H1 (cell line): ENCODE measurements at regions not wholly inside any gene's neighbourhood (a gene's known extent, or its start where the extent isn't known, plus 50 kb on each side); places are given as distances from the start of the nearest gene placed in this dataset.

ENCODE experiments used
- CTCF ChIA-PET: fragments of 300-600 bp; sonication (Branson Sonifier 250); formaldehyde crosslinking; loops from one replicate; lab custom pipeline; 2021; ENCODE audit not compliant: partially characterized antibody; lab: Charles Lee
- POLR2A ChIA-PET: fragments of 300-600 bp; sonication (Branson Sonifier 250); formaldehyde crosslinking; loops from one replicate; lab custom pipeline; 2021; ENCODE audit warnings: inconsistent platforms; ENCODE audit not compliant: partially characterized antibody; lab: Charles Lee
- DNase-seq, 2 experiments: peaks; one replicate each; pipeline versions ENCODE4 v3.0.0 to v3.0.0-alpha.2; 2010 to 2022; ENCODE audit warnings: low spot score in 2 of 2, low read depth in 1 of 2, mixed read lengths in 1 of 2
- FAIRE-seq: peaks from 2 replicates; lab custom pipeline; 2011; peaks lifted over from hg19 to GRCh38; lab: Jason Lieb, UNC
- H2AFZ ChIP-seq: 2 replicates; pipeline ENCODE4 v1.8.1; 2012; ENCODE audit warnings: low read length, inconsistent platforms
- H2AK5ac ChIP-seq: 2 replicates; pipeline ENCODE4 v1.6.1; 2013; ENCODE audit warnings: low read depth, low read length
- H2BK120ac ChIP-seq: replicated peaks from 2 replicates; pipeline ENCODE3; 2013; ENCODE audit warnings: low read depth, low read length, inconsistent platforms
- H2BK12ac ChIP-seq: 2 replicates; pipeline ENCODE4 v1.6.1; 2013; ENCODE audit warnings: low read depth, low read length
- H2BK15ac ChIP-seq: 2 replicates; pipeline ENCODE4 v1.6.1; 2013; ENCODE audit warnings: low read length
- H2BK20ac ChIP-seq: 2 replicates; pipeline ENCODE4 v1.6.1; 2013; ENCODE audit warnings: low read length
- H2BK5ac ChIP-seq: 2 replicates; pipeline ENCODE4 v1.6.1; 2013; ENCODE audit warnings: low read depth, low read length
- H3K14ac ChIP-seq: 2 replicates; pipeline ENCODE4 v1.6.1; 2013; ENCODE audit warnings: inconsistent platforms; ENCODE audit not compliant: insufficient read length
- H3K18ac ChIP-seq: 2 replicates; pipeline ENCODE4 v1.6.1; 2013; ENCODE audit warnings: low read length; ENCODE audit errors: extremely low read depth
- H3K23ac ChIP-seq: 2 replicates; pipeline ENCODE4 v1.6.1; 2013; ENCODE audit warnings: inconsistent platforms; ENCODE audit not compliant: insufficient read length
- H3K23me2 ChIP-seq: 2 replicates; pipeline ENCODE4 v1.6.1; 2013; ENCODE audit warnings: low read depth, low read length
- H3K27ac ChIP-seq: 2 replicates; pipeline ENCODE4 v1.6.1; 2011; ENCODE audit warnings: low read depth, low read length, inconsistent platforms
- H3K27me3 ChIP-seq, 4 experiments: replicated peaks in 1 of 4; 1 replicate in 1 of 4; 2 replicates in 3 of 4; pipeline versions ENCODE4 v1.6.1 to v1.8.1; 2011 to 2013; ENCODE audit warnings: low read length in 3 of 4, mild to moderate bottlenecking in 3 of 4, inconsistent platforms in 2 of 4, mixed read lengths in 2 of 4, moderate library complexity in 1 of 4; ENCODE audit not compliant: control insufficient read depth in 3 of 4, insufficient read depth in 3 of 4; ENCODE audit errors: extremely low read depth in 1 of 4
- H3K36me3 ChIP-seq, 4 experiments: 2 replicates each; pipeline versions ENCODE4 v1.6.1 to v1.8.1; 2011 to 2013; ENCODE audit warnings: mild to moderate bottlenecking in 4 of 4, low read length in 3 of 4, moderate library complexity in 2 of 4, control low read depth in 1 of 4, inconsistent platforms in 1 of 4; ENCODE audit not compliant: insufficient read depth in 4 of 4, control insufficient read depth in 2 of 4
- H3K4ac ChIP-seq: replicated peaks from 2 replicates; pipeline ENCODE3; 2013; ENCODE audit warnings: low read length, low read depth, mixed read lengths, inconsistent platforms; ENCODE audit not compliant: insufficient read length
- H3K4me1 ChIP-seq, 4 experiments: replicated peaks in 1 of 4; 1 replicate in 1 of 4; 2 replicates in 3 of 4; pipeline versions ENCODE4 v1.6.1 to v1.8.1; 2011 to 2013; ENCODE audit warnings: low read length in 3 of 4, inconsistent platforms in 2 of 4, mixed read lengths in 1 of 4; ENCODE audit not compliant: insufficient read depth in 4 of 4, control insufficient read depth in 3 of 4
- H3K4me2 ChIP-seq, 2 experiments: 2 replicates each; pipeline versions ENCODE4 v1.6.1 to v1.8.1; 2011 to 2013; ENCODE audit warnings: low read depth in 2 of 2, low read length in 2 of 2, control low read depth in 1 of 2, inconsistent platforms in 1 of 2, mild to moderate bottlenecking in 1 of 2; ENCODE audit not compliant: insufficient read depth in 1 of 2
- H3K4me3 ChIP-seq, 4 experiments: fragments of 200-600, 300-600 bp in 1 of 4; sonication (generic), shearing (Covaris generic), sonication (Bioruptor Twin) in 1 of 4; 2 replicates each; pipeline versions ENCODE4 v1.5.1 to v1.8.1; 2011 to 2016; ENCODE audit warnings: low read length in 4 of 4, low read depth in 3 of 4, control low read depth in 2 of 4, inconsistent platforms in 2 of 4, mild to moderate bottlenecking in 2 of 4, mixed read lengths in 1 of 4, moderate library complexity in 1 of 4; ENCODE audit not compliant: insufficient read depth in 2 of 4; ENCODE audit errors: extremely low read depth in 1 of 4
- H3K56ac ChIP-seq: replicated peaks from 2 replicates; pipeline ENCODE3; 2013; ENCODE audit warnings: low read depth, mild to moderate bottlenecking, mixed read lengths, low read length, inconsistent platforms; ENCODE audit not compliant: insufficient read length
- H3K79me1 ChIP-seq: 2 replicates; pipeline ENCODE4 v1.6.1; 2013; ENCODE audit warnings: low read depth, low read length, control low read depth
- H3K79me2 ChIP-seq, 2 experiments: 2 replicates each; pipeline versions ENCODE4 v1.6.1 to v1.8.1; 2012 to 2013; ENCODE audit warnings: low read length in 2 of 2, mild to moderate bottlenecking in 2 of 2, inconsistent platforms in 1 of 2; ENCODE audit not compliant: insufficient read depth in 2 of 2, control insufficient read depth in 1 of 2
- H3K9ac ChIP-seq, 4 experiments: replicated peaks in 1 of 4; 1 replicate in 1 of 4; 2 replicates in 3 of 4; pipeline versions ENCODE4 v1.6.1 to v1.8.1; 2011 to 2013; ENCODE audit warnings: low read depth in 3 of 4, low read length in 3 of 4, control low read depth in 2 of 4, mild to moderate bottlenecking in 2 of 4, moderate library complexity in 2 of 4, inconsistent platforms in 1 of 4; ENCODE audit errors: extremely low read depth in 1 of 4
- H3K9me3 ChIP-seq, 2 experiments: 2 replicates each; pipeline versions ENCODE4 v1.6.1 to v1.8.1; 2012 to 2013; ENCODE audit warnings: mild to moderate bottlenecking in 2 of 2, moderate library complexity in 2 of 2, control low read depth in 1 of 2, inconsistent platforms in 1 of 2, low read depth in 1 of 2, low read length in 1 of 2, mixed read lengths in 1 of 2; ENCODE audit not compliant: insufficient read depth in 2 of 2
- H4K20me1 ChIP-seq, 2 experiments: replicated peaks in 1 of 2; 2 replicates each; pipeline versions ENCODE3 to v1.8.1; 2011 to 2013; ENCODE audit warnings: inconsistent platforms in 2 of 2, low read length in 2 of 2, mild to moderate bottlenecking in 1 of 2; ENCODE audit not compliant: insufficient read depth in 2 of 2, control insufficient read depth in 1 of 2
- H4K5ac ChIP-seq: 2 replicates; pipeline ENCODE4 v1.6.1; 2013; ENCODE audit warnings: low read length, low read depth, mixed read lengths, inconsistent platforms; ENCODE audit not compliant: insufficient read length
- H4K8ac ChIP-seq: 2 replicates; pipeline ENCODE4 v1.8.0; 2013; ENCODE audit warnings: mild to moderate bottlenecking, moderate library complexity, low read length, inconsistent platforms; ENCODE audit not compliant: insufficient read depth; ENCODE audit errors: extremely low read depth
- H4K91ac ChIP-seq: replicated peaks from 2 replicates; pipeline ENCODE3; 2013; ENCODE audit warnings: low read length, mixed read lengths, inconsistent platforms; ENCODE audit not compliant: insufficient read length
- BCL11A ChIP-seq, 2 experiments: IDR thresholded peaks; one replicate each; pipeline ENCODE4 v1.6.1; 2011; ENCODE audit warnings: low read depth in 2 of 2, low read length in 2 of 2, mild to moderate bottlenecking in 2 of 2
- JUND ChIP-seq: IDR thresholded peaks from 2 replicates; pipeline ENCODE4 v1.6.1; 2011; ENCODE audit warnings: mild to moderate bottlenecking, improper control_type of control experiment, low read length
- SP2 ChIP-seq: IDR thresholded peaks from 2 replicates; pipeline ENCODE4 v1.6.1; 2012; ENCODE audit warnings: mild to moderate bottlenecking, low read length, inconsistent platforms
- TBP ChIP-seq: IDR thresholded peaks from 2 replicates; pipeline ENCODE4 v1.6.1; 2011; ENCODE audit warnings: low read depth, low read length, improper control_type of control experiment
- TCF12 ChIP-seq: IDR thresholded peaks from 2 replicates; pipeline ENCODE4 v1.6.1; 2011; ENCODE audit warnings: low read depth, mild to moderate bottlenecking, low read length
- ZNF274 ChIP-seq: IDR thresholded peaks from 2 replicates; pipeline ENCODE4 v1.7.0; 2012; ENCODE audit warnings: low read length, borderline replicate concordance; ENCODE audit errors: extremely low read depth
- WGBS, 2 experiments: shearing (Covaris generic) in 1 of 2; methylation state at CpG; one replicate each; pipeline versions ENCODE4 v1.1.6 to v1.1.7; 2013 to 2015; ENCODE audit warnings: low lambda C conversion rate in 2 of 2, mixed read lengths in 2 of 2, inconsistent platforms in 1 of 2, low coverage in 1 of 2, missing lambda C conversion rate in 1 of 2; ENCODE audit not compliant: insufficient replicate concordance in 2 of 2, insufficient coverage in 1 of 2, insufficient read length in 1 of 2; ENCODE audit errors: extremely low coverage in 1 of 2, missing lambda C conversion rate in 1 of 2; 5-methylcytosine and 5-hydroxymethylcytosine counted together

- H2AK5ac ChIP-seq: no peak overlapping the region
- H3K18ac ChIP-seq: no peak overlapping the region
- H3K79me1 ChIP-seq: no peaks in the 10 kb centered on the region
- ChIA-PET CTCF (interaction anchor here (0.7 to 1.7 kb wide), 2 partner anchors 9 to 129 kb away, joined by 3 to 4 read pairs; no protein-coding TSS in a partner anchor), POLR2A (no interaction called here)
- H3K36me3 ChIP-seq: no peaks in the 10 kb centered on the region
- H4K20me1 ChIP-seq: no peaks in the 10 kb centered on the region
- no peak overlapping the region for H3K9ac ChIP-seq
- no peaks in the 10 kb centered on the region for H3K4me1 ChIP-seq
- H3K14ac ChIP-seq: no peak overlapping the region
- H2BK15ac ChIP-seq: no peak overlapping the region
- no peak overlapping the region for H4K8ac ChIP-seq
- H3K27me3 ChIP-seq: no peaks in the 10 kb centered on the region
- H4K5ac ChIP-seq: no peak overlapping the region
- DNase-seq: no peak
- no peak for FAIRE-seq
- WGBS, 2 experiments: 80% methylated on average over 1 of the region's 1 CpG; no CpG with 5 or more reads in 1 of the 2 experiments
- no peak overlapping the region for H3K23ac ChIP-seq
- H2BK20ac ChIP-seq: no peak overlapping the region
- no peaks in the 10 kb centered on the region for H3K9me3 ChIP-seq
- H3K79me2 ChIP-seq: no peaks in the 10 kb centered on the region
- H3K4me2 ChIP-seq: no peak overlapping the region
- H3K56ac ChIP-seq: no peak overlapping the region
- H2BK12ac ChIP-seq: no peak overlapping the region
- H3K27ac ChIP-seq: no peak overlapping the region
- H3K4me3 ChIP-seq: no peak overlapping the region
- no peak overlapping the region for H4K91ac ChIP-seq
- H2BK5ac ChIP-seq: no peak overlapping the region
- H2BK120ac ChIP-seq: no peak overlapping the region
- H3K23me2 ChIP-seq: no peaks in the 10 kb centered on the region
- H2AFZ ChIP-seq: no peak overlapping the region
- no peak overlapping the region for H3K4ac ChIP-seq
- no peak for TF ChIP-seq TBP
- TF ChIP-seq JUND: no peak
- no peak for TF ChIP-seq SP2
- no peak for TF ChIP-seq TCF12
- no peak for TF ChIP-seq ZNF274
- no peak for TF ChIP-seq BCL11A (IDR thresholded peaks at IDR 0.05; ENCODE audit: low read depth in 2 of 2, low read length in 2 of 2)
Measured at GRCh38 chr1:57503337-57503736, 79.5 kb upstream of the DAB1 start.
